ENCODE measurements at regions not wholly inside any gene's neighbourhood (a gene's known extent, or its start where the extent isn't known, plus 50 kb on each side); places are given as distances from the start of the nearest gene placed in this dataset.

- TF ChIP-seq CTCF (IDR thresholded peaks at IDR 0.05) (no peak), POLR2A (IDR thresholded peaks at IDR 0.05) (no peak)
Measured at GRCh38 chr21:27511233-27511632, 544.3 kb upstream of the ADAMTS5 start.
